ENCODE measurements at regions not wholly inside any gene's neighbourhood (a gene's known extent, or its start where the extent isn't known, plus 50 kb on each side); places are given as distances from the start of the nearest gene placed in this dataset.

GRCh38 chr18:22723221-22723620 lies 209.9 kb upstream of the RBBP8 start:
- no peak overlapping the region for H3K4me2 ChIP-seq (ENCODE audit: low read length)
- no CpG with 5 or more reads among the region's 2 CpGs for WGBS (ENCODE audit: extremely low coverage, insufficient coverage, low lambda C conversion rate)
- H2BK5ac ChIP-seq (ENCODE audit: low read length) = no peak overlapping the region
- H2BK120ac ChIP-seq (ENCODE audit: low read depth, low read length) = no peak overlapping the region
- no peak overlapping the region for H4K8ac ChIP-seq (ENCODE audit: low read depth, low read length)
- H3K9ac ChIP-seq (ENCODE audit: low read length) = no peak overlapping the region
- no peak overlapping the region for H3K4me3 ChIP-seq (ENCODE audit: low read length)
- H3K79me2 ChIP-seq (ENCODE audit: control insufficient read depth, insufficient read depth, low read length) = no peaks in the 10 kb centered on the region
- H3K36me3 ChIP-seq (ENCODE audit: control insufficient read depth, insufficient read depth, low read length) = no peaks in the 10 kb centered on the region
- H3K56ac ChIP-seq (ENCODE audit: low read length) = no peak overlapping the region
- no peak overlapping the region for H3K4ac ChIP-seq (ENCODE audit: low read depth, low read length)
- no peak overlapping the region for H4K5ac ChIP-seq (ENCODE audit: low read length)
- no peak overlapping the region for H2BK15ac ChIP-seq (replicated peaks; ENCODE audit: low read depth)
- DNase-seq = no peak
- no peaks in the 10 kb centered on the region for H3K4me1 ChIP-seq (ENCODE audit: control insufficient read depth, low read depth, low read length)
- no peaks in the 10 kb centered on the region for H3K79me1 ChIP-seq (ENCODE audit: low read length)
- no peaks in the 10 kb centered on the region for H3K27me3 ChIP-seq (ENCODE audit: insufficient read depth, low read length, poor library complexity)
- H3K27ac ChIP-seq (ENCODE audit: low read depth, low read length) = no peak overlapping the region
- no peak overlapping the region for H3K18ac ChIP-seq (ENCODE audit: low read length)
- H3K23ac ChIP-seq (ENCODE audit: low read length) = no peak overlapping the region
- no peak overlapping the region for H2AK5ac ChIP-seq (ENCODE audit: low read length)

- Histone ChIP-seq H3K27me3 (ENCODE audit: insufficient read depth, low read length, poor library complexity) (no peaks in the 10 kb centered on the region), H3K56ac (ENCODE audit: low read length) (no peak overlapping the region), H2BK15ac (replicated peaks; ENCODE audit: low read depth) (no peak overlapping the region), H3K23ac (ENCODE audit: low read length) (no peak overlapping the region), H3K9ac (ENCODE audit: low read length) (no peak overlapping the region), H3K4me3 (ENCODE audit: low read length) (no peak overlapping the region), H2BK5ac (ENCODE audit: low read length) (no peak overlapping the region), H2AK5ac (ENCODE audit: low read length) (no peak overlapping the region), H3K79me1 (ENCODE audit: low read length) (no peaks in the 10 kb centered on the region), H3K79me2 (ENCODE audit: control insufficient read depth, insufficient read depth, low read length) (no peaks in the 10 kb centered on the region), H3K36me3 (ENCODE audit: control insufficient read depth, insufficient read depth, low read length) (no peaks in the 10 kb centered on the region), H3K4me1 (ENCODE audit: control insufficient read depth, low read depth, low read length) (no peaks in the 10 kb centered on the region), H3K27ac (ENCODE audit: low read depth, low read length) (no peak overlapping the region), H2BK120ac (ENCODE audit: low read depth, low read length) (no peak overlapping the region), H3K4ac (ENCODE audit: low read depth, low read length) (no peak overlapping the region), H3K4me2 (ENCODE audit: low read length) (no peak overlapping the region), H4K5ac (ENCODE audit: low read length) (no peak overlapping the region), H4K8ac (ENCODE audit: low read depth, low read length) (no peak overlapping the region), H3K18ac (ENCODE audit: low read length) (no peak overlapping the region)
- no CpG with 5 or more reads among the region's 2 CpGs for WGBS (ENCODE audit: extremely low coverage, insufficient coverage, low lambda C conversion rate)
- no peak for DNase-seq
These were observed 209.4 kb upstream of the RBBP8 start for GRCh38 chr18:22723773-22724172.

DNA sequence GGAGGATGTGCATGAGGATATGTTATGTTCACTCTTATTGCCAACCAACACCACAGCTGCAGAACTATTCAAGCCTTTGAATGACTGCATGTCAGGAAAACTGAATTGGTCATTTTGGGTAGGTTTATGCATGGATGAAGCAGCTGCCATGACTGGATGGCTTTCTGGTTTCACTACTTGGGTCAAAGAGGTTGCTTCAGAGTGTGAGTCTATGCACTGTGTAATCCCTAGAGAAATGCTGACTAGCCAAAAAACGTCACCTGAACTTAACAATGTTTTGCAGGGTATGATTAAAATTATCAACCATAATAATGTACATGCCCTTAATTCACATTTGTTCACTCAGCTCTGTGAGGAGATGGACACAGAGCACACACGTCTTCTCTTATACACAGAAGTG lies 206.7 kb upstream of the RBBP8 start:
- H3K4me1 ChIP-seq (ENCODE audit: control insufficient read depth, low read depth, low read length) = no peaks in the 10 kb centered on the region
- H2AK5ac ChIP-seq (ENCODE audit: low read length) = no peak overlapping the region
- no peak overlapping the region for H3K4ac ChIP-seq (ENCODE audit: low read depth, low read length)
- no peaks in the 10 kb centered on the region for H3K36me3 ChIP-seq (ENCODE audit: control insufficient read depth, insufficient read depth, low read length)
- H3K56ac ChIP-seq (ENCODE audit: low read length) = no peak overlapping the region
- no peak overlapping the region for H3K4me3 ChIP-seq (ENCODE audit: low read length)
- H3K4me2 ChIP-seq (ENCODE audit: low read length) = no peak overlapping the region
- H2BK120ac ChIP-seq (ENCODE audit: low read depth, low read length) = no peak overlapping the region
- DNase-seq = no peak
- H3K27me3 ChIP-seq (ENCODE audit: insufficient read depth, low read length, poor library complexity) = no peaks in the 10 kb centered on the region
- no peak overlapping the region for H4K8ac ChIP-seq (ENCODE audit: low read depth, low read length)
- no peak overlapping the region for H4K5ac ChIP-seq (ENCODE audit: low read length)
- no CpG with 5 or more reads among the region's 2 CpGs for WGBS (ENCODE audit: extremely low coverage, insufficient coverage, low lambda C conversion rate)
- no peak overlapping the region for H3K9ac ChIP-seq (ENCODE audit: low read length)
- H2BK5ac ChIP-seq (ENCODE audit: low read length) = no peak overlapping the region
- H3K23ac ChIP-seq (ENCODE audit: low read length) = no peak overlapping the region
- no peak overlapping the region for H2BK15ac ChIP-seq (replicated peaks; ENCODE audit: low read depth)
- H3K18ac ChIP-seq (ENCODE audit: low read length) = no peak overlapping the region
- no peaks in the 10 kb centered on the region for H3K79me2 ChIP-seq (ENCODE audit: control insufficient read depth, insufficient read depth, low read length)
- H3K79me1 ChIP-seq (ENCODE audit: low read length) = no peaks in the 10 kb centered on the region
- H3K27ac ChIP-seq (ENCODE audit: low read depth, low read length) = no peak overlapping the region

GRCh38 chr18:22728016-22728415 lies 205.1 kb upstream of the RBBP8 start:
- Histone ChIP-seq H3K4ac (ENCODE audit: low read depth, low read length) (no peak overlapping the region), H3K56ac (ENCODE audit: low read length) (no peak overlapping the region), H3K36me3 (ENCODE audit: control insufficient read depth, insufficient read depth, low read length) (no peaks in the 10 kb centered on the region), H4K5ac (ENCODE audit: low read length) (no peak overlapping the region), H4K8ac (ENCODE audit: low read depth, low read length) (no peak overlapping the region), H3K4me2 (ENCODE audit: low read length) (no peak overlapping the region), H3K79me2 (ENCODE audit: control insufficient read depth, insufficient read depth, low read length) (no peaks in the 10 kb centered on the region), H2AK5ac (ENCODE audit: low read length) (no peak overlapping the region), H2BK15ac (replicated peaks; ENCODE audit: low read depth) (no peak overlapping the region), H3K9ac (ENCODE audit: low read length) (no peak overlapping the region), H2BK5ac (ENCODE audit: low read length) (no peak overlapping the region), H3K27ac (ENCODE audit: low read depth, low read length) (no peak overlapping the region), H3K79me1 (ENCODE audit: low read length) (no peaks in the 10 kb centered on the region), H3K27me3 (ENCODE audit: insufficient read depth, low read length, poor library complexity) (no peaks in the 10 kb centered on the region), H3K4me1 (ENCODE audit: control insufficient read depth, low read depth, low read length) (no peaks in the 10 kb centered on the region), H3K4me3 (ENCODE audit: low read length) (no peak overlapping the region), H3K18ac (ENCODE audit: low read length) (no peak overlapping the region), H3K23ac (ENCODE audit: low read length) (no peak overlapping the region), H2BK120ac (ENCODE audit: low read depth, low read length) (no peak overlapping the region)
- no peak for DNase-seq

GRCh38 chr18:22728481-22729105 lies 204.5 kb upstream of the RBBP8 start:
- no CpG with 5 or more reads among the region's 1 CpG for WGBS (ENCODE audit: extremely low coverage, insufficient coverage, low lambda C conversion rate)
- H2BK5ac ChIP-seq (ENCODE audit: low read length) = no peak overlapping the region
- no peak for DNase-seq
- no peaks in the 10 kb centered on the region for H3K27me3 ChIP-seq (ENCODE audit: insufficient read depth, low read length, poor library complexity)
- no peak overlapping the region for H2AK5ac ChIP-seq (ENCODE audit: low read length)
- H3K56ac ChIP-seq (ENCODE audit: low read length) = no peak overlapping the region
- no peak overlapping the region for H3K18ac ChIP-seq (ENCODE audit: low read length)
- no peaks in the 10 kb centered on the region for H3K4me1 ChIP-seq (ENCODE audit: control insufficient read depth, low read depth, low read length)
- no peak overlapping the region for H3K4me3 ChIP-seq (ENCODE audit: low read length)
- H3K23ac ChIP-seq (ENCODE audit: low read length) = no peak overlapping the region
- no peak overlapping the region for H3K4me2 ChIP-seq (ENCODE audit: low read length)
- H2BK15ac ChIP-seq (replicated peaks; ENCODE audit: low read depth) = no peak overlapping the region
- no peak overlapping the region for H4K5ac ChIP-seq (ENCODE audit: low read length)
- H3K79me1 ChIP-seq (ENCODE audit: low read length) = no peaks in the 10 kb centered on the region
- no peak overlapping the region for H3K4ac ChIP-seq (ENCODE audit: low read depth, low read length)
- no peak overlapping the region for H3K9ac ChIP-seq (ENCODE audit: low read length)
- no peak overlapping the region for H2BK120ac ChIP-seq (ENCODE audit: low read depth, low read length)
- no peaks in the 10 kb centered on the region for H3K36me3 ChIP-seq (ENCODE audit: control insufficient read depth, insufficient read depth, low read length)
- H3K79me2 ChIP-seq (ENCODE audit: control insufficient read depth, insufficient read depth, low read length) = no peaks in the 10 kb centered on the region
- H4K8ac ChIP-seq (ENCODE audit: low read depth, low read length) = no peak overlapping the region
- H3K27ac ChIP-seq (ENCODE audit: low read depth, low read length) = no peak overlapping the region

DNA sequence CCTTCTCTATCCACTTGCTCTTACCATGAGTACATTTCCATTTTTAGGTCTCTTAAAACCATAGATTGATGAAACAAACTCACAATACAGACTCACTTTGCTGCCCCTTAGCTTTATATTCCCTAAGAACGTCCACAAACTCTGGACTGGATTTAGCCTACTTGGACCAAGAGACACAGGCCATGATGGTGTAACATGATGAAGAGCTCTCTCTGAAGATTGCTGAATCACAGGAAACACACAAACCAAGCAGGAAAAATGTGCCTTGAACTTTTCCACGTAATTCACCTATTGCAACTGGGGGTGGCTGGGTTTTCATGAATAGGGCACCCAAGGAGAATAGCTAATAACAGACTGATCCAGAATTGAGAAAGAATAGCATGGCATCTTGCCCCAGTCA lies 201.7 kb upstream of the RBBP8 start:
- H3K36me3 ChIP-seq (ENCODE audit: control insufficient read depth, insufficient read depth, low read length) = no peaks in the 10 kb centered on the region
- no peak overlapping the region for H2BK15ac ChIP-seq (replicated peaks; ENCODE audit: low read depth)
- H3K27me3 ChIP-seq (ENCODE audit: insufficient read depth, low read length, poor library complexity) = no peaks in the 10 kb centered on the region
- H2BK120ac ChIP-seq (ENCODE audit: low read depth, low read length) = no peak overlapping the region
- no peak overlapping the region for H3K4me2 ChIP-seq (ENCODE audit: low read length)
- WGBS (ENCODE audit: extremely low coverage, insufficient coverage, low lambda C conversion rate) = no CpG with 5 or more reads among the region's 2 CpGs
- DNase-seq = no peak
- H3K4me1 ChIP-seq (ENCODE audit: control insufficient read depth, low read depth, low read length) = no peaks in the 10 kb centered on the region
- H3K18ac ChIP-seq (ENCODE audit: low read length) = no peak overlapping the region
- no peak overlapping the region for H2BK5ac ChIP-seq (ENCODE audit: low read length)
- H3K27ac ChIP-seq (ENCODE audit: low read depth, low read length) = no peak overlapping the region
- H3K4me3 ChIP-seq (ENCODE audit: low read length) = no peak overlapping the region
- no peak overlapping the region for H4K5ac ChIP-seq (ENCODE audit: low read length)
- no peaks in the 10 kb centered on the region for H3K79me1 ChIP-seq (ENCODE audit: low read length)
- H3K56ac ChIP-seq (ENCODE audit: low read length) = no peak overlapping the region
- no peak overlapping the region for H2AK5ac ChIP-seq (ENCODE audit: low read length)
- H4K8ac ChIP-seq (ENCODE audit: low read depth, low read length) = no peak overlapping the region
- H3K9ac ChIP-seq (ENCODE audit: low read length) = no peak overlapping the region
- H3K79me2 ChIP-seq (ENCODE audit: control insufficient read depth, insufficient read depth, low read length) = no peaks in the 10 kb centered on the region
- no peak overlapping the region for H3K23ac ChIP-seq (ENCODE audit: low read length)
- no peak overlapping the region for H3K4ac ChIP-seq (ENCODE audit: low read depth, low read length)

All from mesendoderm (in vitro differentiated cells).